HCT116 (cell line): ENCODE measurements at regions not wholly inside any gene's neighbourhood (a gene's known extent, or its start where the extent isn't known, plus 50 kb on each side); places are given as distances from the start of the nearest gene placed in this dataset.
A peak's percentile ranks its signal among the peaks of the same experiment; 100 is the strongest.

ENCODE experiments used
- EGR1 ChIP-seq: IDR thresholded peaks from 2 replicates; pipeline ENCODE4 v1.6.1; 2012; ENCODE audit warnings: low read depth
- ELF1 ChIP-seq: IDR thresholded peaks from 2 replicates; pipeline ENCODE4 v1.6.1; 2012; ENCODE audit warnings: low read depth, borderline replicate concordance
- EZH2 ChIP-seq: fragments of 200-600 bp; sonication (generic); IDR thresholded peaks from 2 replicates; pipeline ENCODE4 v1.6.1; 2017; ENCODE audit warnings: antibody characterized with exemption, mixed run types
- FOSL1 ChIP-seq: IDR thresholded peaks from 2 replicates; pipeline ENCODE4 v1.6.1; 2012; ENCODE audit warnings: low read depth
- JUND ChIP-seq: IDR thresholded peaks from 2 replicates; pipeline ENCODE4 v1.6.1; 2012
- POLR2A ChIP-seq: IDR thresholded peaks from 2 replicates; pipeline ENCODE4 v1.7.0; 2011; ENCODE audit warnings: borderline replicate concordance; ENCODE audit not compliant: insufficient read depth, insufficient read length; ENCODE audit errors: extremely low read depth
- RAD21 ChIP-seq: IDR thresholded peaks from 2 replicates; pipeline ENCODE4 v1.6.1; 2012; ENCODE audit warnings: low read depth, mild to moderate bottlenecking
- SP1 ChIP-seq: IDR thresholded peaks from 2 replicates; pipeline ENCODE4 v1.6.1; 2012; ENCODE audit warnings: low read depth
- SRF ChIP-seq: IDR thresholded peaks from 2 replicates; pipeline ENCODE4 v1.6.1; 2012; ENCODE audit warnings: low read depth
- YY1 ChIP-seq: IDR thresholded peaks from 2 replicates; pipeline ENCODE4 v1.6.1; 2011; ENCODE audit warnings: low read length, low read depth, moderate library complexity, mild to moderate bottlenecking; ENCODE audit not compliant: insufficient replicate concordance; ENCODE audit errors: extremely low read depth
- ZNF274 ChIP-seq: fragments of 200-500 bp; sonication (Bioruptor generic); IDR thresholded peaks from 2 replicates; pipeline ENCODE4 v1.6.1; 2014; ENCODE audit warnings: mild to moderate bottlenecking, low read depth, low read length, inconsistent platforms
- TF ChIP-seq, protein P1 (sequence below), 3 experiments: fragments of 200-600 bp in 1 of 3; sonication (generic) in 1 of 3; IDR thresholded peaks in 2 of 3; conservative IDR thresholded peaks in 1 of 3; 2 replicates each; pipeline ENCODE4 v1.5.1; 2012 to 2017; ENCODE audit warnings: low read depth in 2 of 3, low read length in 2 of 3, antibody characterized with exemption in 1 of 3, borderline replicate concordance in 1 of 3, control low read depth in 1 of 3, mild to moderate bottlenecking in 1 of 3, mixed read lengths in 1 of 3, mixed run types in 1 of 3, moderate library complexity in 1 of 3; ENCODE audit not compliant: insufficient read depth in 1 of 3
- TF ChIP-seq, protein P2 (sequence below): IDR thresholded peaks from 2 replicates; pipeline ENCODE4 v1.6.1; 2012; ENCODE audit warnings: low read depth

- TF ChIP-seq, protein P1, sequence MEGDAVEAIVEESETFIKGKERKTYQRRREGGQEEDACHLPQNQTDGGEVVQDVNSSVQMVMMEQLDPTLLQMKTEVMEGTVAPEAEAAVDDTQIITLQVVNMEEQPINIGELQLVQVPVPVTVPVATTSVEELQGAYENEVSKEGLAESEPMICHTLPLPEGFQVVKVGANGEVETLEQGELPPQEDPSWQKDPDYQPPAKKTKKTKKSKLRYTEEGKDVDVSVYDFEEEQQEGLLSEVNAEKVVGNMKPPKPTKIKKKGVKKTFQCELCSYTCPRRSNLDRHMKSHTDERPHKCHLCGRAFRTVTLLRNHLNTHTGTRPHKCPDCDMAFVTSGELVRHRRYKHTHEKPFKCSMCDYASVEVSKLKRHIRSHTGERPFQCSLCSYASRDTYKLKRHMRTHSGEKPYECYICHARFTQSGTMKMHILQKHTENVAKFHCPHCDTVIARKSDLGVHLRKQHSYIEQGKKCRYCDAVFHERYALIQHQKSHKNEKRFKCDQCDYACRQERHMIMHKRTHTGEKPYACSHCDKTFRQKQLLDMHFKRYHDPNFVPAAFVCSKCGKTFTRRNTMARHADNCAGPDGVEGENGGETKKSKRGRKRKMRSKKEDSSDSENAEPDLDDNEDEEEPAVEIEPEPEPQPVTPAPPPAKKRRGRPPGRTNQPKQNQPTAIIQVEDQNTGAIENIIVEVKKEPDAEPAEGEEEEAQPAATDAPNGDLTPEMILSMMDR (IDR thresholded peaks at IDR 0.05 in 2 of 3, conservative IDR thresholded peaks at IDR 0.05 in 1 of 3; ENCODE audit: borderline replicate concordance in 1 of 3, insufficient read depth in 1 of 3, low read depth in 2 of 3, low read length in 2 of 3) = no peak
- TF ChIP-seq SRF = no peak
- peak; percentile 30; the same call in 1 of the 2 replicates for TF ChIP-seq SP1
- TF ChIP-seq EZH2 = no peak
- no peak for TF ChIP-seq ZNF274
- no peak for TF ChIP-seq EGR1
- TF ChIP-seq FOSL1 = peak; percentile 62; the same call in 1 of the 2 replicates
- TF ChIP-seq POLR2A = no peak
- TF ChIP-seq RAD21 = no peak
- TF ChIP-seq YY1 = no peak
- TF ChIP-seq ELF1 = no peak
- TF ChIP-seq JUND = peak; percentile 45; the same call in 1 of the 2 replicates
- TF ChIP-seq, protein P2, sequence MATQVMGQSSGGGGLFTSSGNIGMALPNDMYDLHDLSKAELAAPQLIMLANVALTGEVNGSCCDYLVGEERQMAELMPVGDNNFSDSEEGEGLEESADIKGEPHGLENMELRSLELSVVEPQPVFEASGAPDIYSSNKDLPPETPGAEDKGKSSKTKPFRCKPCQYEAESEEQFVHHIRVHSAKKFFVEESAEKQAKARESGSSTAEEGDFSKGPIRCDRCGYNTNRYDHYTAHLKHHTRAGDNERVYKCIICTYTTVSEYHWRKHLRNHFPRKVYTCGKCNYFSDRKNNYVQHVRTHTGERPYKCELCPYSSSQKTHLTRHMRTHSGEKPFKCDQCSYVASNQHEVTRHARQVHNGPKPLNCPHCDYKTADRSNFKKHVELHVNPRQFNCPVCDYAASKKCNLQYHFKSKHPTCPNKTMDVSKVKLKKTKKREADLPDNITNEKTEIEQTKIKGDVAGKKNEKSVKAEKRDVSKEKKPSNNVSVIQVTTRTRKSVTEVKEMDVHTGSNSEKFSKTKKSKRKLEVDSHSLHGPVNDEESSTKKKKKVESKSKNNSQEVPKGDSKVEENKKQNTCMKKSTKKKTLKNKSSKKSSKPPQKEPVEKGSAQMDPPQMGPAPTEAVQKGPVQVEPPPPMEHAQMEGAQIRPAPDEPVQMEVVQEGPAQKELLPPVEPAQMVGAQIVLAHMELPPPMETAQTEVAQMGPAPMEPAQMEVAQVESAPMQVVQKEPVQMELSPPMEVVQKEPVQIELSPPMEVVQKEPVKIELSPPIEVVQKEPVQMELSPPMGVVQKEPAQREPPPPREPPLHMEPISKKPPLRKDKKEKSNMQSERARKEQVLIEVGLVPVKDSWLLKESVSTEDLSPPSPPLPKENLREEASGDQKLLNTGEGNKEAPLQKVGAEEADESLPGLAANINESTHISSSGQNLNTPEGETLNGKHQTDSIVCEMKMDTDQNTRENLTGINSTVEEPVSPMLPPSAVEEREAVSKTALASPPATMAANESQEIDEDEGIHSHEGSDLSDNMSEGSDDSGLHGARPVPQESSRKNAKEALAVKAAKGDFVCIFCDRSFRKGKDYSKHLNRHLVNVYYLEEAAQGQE = no peak
These were observed 78.7 kb upstream of the PRSS16 start for GRCh38 chr6:27168586-27169443.
